Kidney epithelial cell (primary cell): ENCODE measurements at regions not wholly inside any gene's neighbourhood (a gene's known extent, or its start where the extent isn't known, plus 50 kb on each side); places are given as distances from the start of the nearest gene placed in this dataset.

Source experiments
- DNase-seq: peaks from one replicate; pipeline ENCODE4 v3.0.0-alpha.2; 2010; ENCODE audit warnings: low read depth
- H3K27me3 ChIP-seq: 2 replicates; pipeline ENCODE4 v1.6.0; 2011; ENCODE audit warnings: low read length; ENCODE audit not compliant: control insufficient read depth, insufficient read depth
- H3K36me3 ChIP-seq: 2 replicates; pipeline ENCODE4 v1.5.1; 2011; ENCODE audit warnings: low read length; ENCODE audit not compliant: control insufficient read depth, insufficient read depth
- H3K4me3 ChIP-seq: 2 replicates; pipeline ENCODE4 v1.5.1; 2011; ENCODE audit warnings: low read depth, mild to moderate bottlenecking, control low read depth, low read length
- CTCF ChIP-seq: IDR thresholded peaks from 2 replicates; pipeline ENCODE4 v1.5.1; 2011; ENCODE audit warnings: mild to moderate bottlenecking, moderate library complexity, low read length, control low read depth, inconsistent platforms; ENCODE audit not compliant: insufficient read depth, poor library complexity, severe bottlenecking

DNA sequence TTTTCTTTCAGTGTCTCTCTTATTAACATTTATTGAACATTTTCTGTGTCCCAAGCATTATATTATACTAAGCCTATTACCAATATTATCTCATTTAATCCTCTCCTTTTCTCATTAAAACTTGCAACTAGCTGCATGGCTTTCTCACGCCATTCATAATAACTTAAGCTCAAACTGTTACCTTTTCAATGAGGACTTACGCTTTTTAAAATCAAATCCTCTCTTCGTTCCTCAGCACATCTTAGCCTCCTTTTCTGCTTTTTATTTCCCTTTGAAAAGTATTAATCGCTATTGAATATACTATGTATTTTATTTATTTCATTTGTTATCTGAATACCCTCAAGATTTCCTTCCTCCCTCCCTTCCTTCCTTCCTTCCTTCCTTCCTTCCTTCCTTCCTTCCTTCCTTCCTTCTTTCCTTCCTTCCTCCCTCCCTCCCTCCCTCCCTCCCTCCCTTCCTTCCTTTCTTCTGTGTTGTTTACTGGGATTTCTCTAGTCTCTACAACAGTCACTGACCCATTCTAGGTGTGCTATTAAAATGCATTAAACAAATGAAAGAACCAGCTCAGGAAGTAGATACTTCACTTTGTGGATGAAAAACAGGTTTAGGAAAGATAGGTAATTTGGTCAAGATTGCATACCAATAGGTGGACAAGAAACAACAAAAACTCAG, 294.1 kb upstream of the TUT7 start:
- no peak for TF ChIP-seq CTCF
- H3K36me3 ChIP-seq, result no peaks in the 10 kb centered on the region
- no peak overlapping the region for H3K4me3 ChIP-seq
- DNase-seq, result no peak
- H3K27me3 ChIP-seq, result no peaks in the 10 kb centered on the region

DNA sequence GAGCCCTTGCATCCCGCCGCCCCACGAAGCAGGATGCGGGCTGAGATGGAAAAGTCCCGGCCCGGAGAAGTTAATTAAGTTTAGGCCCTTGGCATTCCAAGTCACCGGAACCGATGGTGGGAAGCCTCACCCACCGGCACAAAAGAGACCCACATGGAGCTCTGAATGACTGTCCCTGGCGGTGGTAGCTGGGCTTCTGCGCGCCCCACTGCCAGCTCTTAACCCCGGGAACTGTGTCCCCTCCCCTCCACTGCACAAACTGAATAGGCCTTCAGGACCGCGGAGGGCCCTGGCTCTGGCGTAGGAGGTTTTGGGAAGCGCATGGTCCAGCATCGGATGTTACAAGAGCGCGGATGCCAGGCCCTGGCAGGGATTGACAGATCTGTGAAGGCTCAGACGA, 291.1 kb upstream of the TUT7 start:
- no peak for DNase-seq
- no peak for TF ChIP-seq CTCF
- Histone ChIP-seq H3K36me3 (no peaks in the 10 kb centered on the region), H3K4me3 (no peak overlapping the region), H3K27me3 (no peaks in the 10 kb centered on the region)

DNA sequence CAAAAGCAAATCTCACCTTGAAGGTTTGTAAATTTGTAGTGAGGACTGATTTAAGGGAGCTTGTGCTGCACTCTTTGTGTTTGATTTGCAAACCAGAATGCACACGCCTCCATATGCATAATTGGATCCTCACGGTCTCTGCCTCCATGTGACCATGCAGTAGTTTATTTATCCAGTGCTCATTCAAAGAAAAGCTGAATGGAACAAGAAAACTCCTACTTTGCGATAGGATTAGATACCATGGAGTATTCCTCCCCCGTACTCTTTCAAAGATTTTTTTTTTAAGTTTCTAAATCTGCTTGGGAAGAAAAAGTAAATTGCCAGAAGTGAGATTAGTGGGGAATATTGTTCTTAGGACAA, 290.4 kb upstream of the TUT7 start:
- no peaks in the 10 kb centered on the region for H3K27me3 ChIP-seq
- no peak for DNase-seq
- no peaks in the 10 kb centered on the region for H3K36me3 ChIP-seq
- no peak for TF ChIP-seq CTCF
- H3K4me3 ChIP-seq, result no peak overlapping the region

DNA sequence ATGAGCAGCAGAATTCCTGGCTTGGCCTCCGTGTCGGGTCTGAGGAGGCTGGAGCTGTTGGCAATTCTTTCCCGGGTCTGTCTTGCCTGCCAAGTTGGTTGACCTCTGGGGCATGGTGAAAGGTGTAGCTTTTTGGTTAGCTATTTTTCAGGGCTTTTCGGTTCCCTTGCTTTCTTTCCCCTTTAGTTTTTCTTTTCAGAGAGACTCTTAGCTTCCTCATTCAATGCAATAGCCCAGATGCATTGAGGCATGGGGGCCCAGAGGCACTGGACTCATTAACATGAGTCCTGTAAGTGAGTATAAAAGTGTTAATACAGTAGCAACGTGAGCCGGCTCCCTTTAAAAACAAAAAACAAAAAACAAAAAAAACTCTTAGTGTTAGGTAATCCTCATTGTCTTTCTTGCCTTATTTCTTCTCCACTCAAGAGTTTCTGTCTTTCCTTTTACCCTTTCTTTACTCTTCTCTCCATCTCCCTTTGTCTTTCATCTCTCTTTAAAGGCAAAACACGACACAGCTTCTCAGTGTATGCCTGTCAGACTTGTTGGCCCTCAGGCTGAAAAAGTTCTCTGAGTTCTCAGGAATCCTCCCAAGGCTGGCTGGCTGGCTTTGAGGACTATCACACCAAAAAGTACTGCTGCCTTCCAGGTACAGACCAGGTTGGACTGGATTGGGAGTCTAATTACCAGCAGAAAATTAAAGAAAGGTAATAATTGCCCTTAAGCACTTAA, 289.9 kb upstream of the TUT7 start:
- no peaks in the 10 kb centered on the region for H3K36me3 ChIP-seq
- H3K4me3 ChIP-seq, result no peak overlapping the region
- TF ChIP-seq CTCF, result no peak
- no peaks in the 10 kb centered on the region for H3K27me3 ChIP-seq
- DNase-seq, result no peak

DNA sequence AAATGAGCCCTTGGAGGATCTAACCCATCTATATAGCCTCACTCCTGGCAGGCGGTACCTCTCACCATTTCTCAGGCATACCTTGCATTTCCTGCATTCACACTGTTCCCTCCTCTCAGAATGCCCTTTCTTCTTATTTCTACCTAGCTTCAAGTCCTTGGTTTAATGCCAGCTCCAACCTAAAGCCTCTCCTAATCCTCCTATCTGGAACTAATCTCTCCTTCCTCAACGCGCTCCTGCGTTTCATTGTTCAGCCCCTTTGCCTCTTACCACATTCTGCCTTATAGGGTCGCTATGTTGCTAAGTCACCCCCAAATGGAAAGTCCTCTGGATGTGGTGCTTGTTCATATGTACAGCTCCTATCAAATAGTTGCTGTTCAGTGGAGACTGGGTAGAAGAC, 288.5 kb upstream of the TUT7 start:
- H3K36me3 ChIP-seq, result no peaks in the 10 kb centered on the region
- H3K27me3 ChIP-seq, result no peaks in the 10 kb centered on the region
- H3K4me3 ChIP-seq, result no peak overlapping the region
- DNase-seq, result no peak
- TF ChIP-seq CTCF, result no peak

GRCh38 chr9:86641970-86642369, 287.8 kb upstream of the TUT7 start:
- TF ChIP-seq CTCF, result no peak
- Histone ChIP-seq H3K36me3 (no peaks in the 10 kb centered on the region), H3K4me3 (no peak overlapping the region), H3K27me3 (no peaks in the 10 kb centered on the region)
- no peak for DNase-seq
